WTC11 (cell line): ENCODE measurements at regions not wholly inside any gene's neighbourhood (a gene's known extent, or its start where the extent isn't known, plus 50 kb on each side); places are given as distances from the start of the nearest gene placed in this dataset.

Source experiments
- ATAC-seq: fragments of 200-7000 bp; cut with Tn5 transposase; 2 replicates; pipeline ENCODE4 v1.10.0; 2021; ENCODE audit warnings: mild to moderate bottlenecking, moderate library complexity
- CTCF ChIA-PET: fragments of 300-600 bp; sonication (Branson Sonifier 250); formaldehyde crosslinking; loops from one replicate; lab custom pipeline; 2021; ENCODE audit warnings: antibody characterized with exemption; lab: Charles Lee
- POLR2A ChIA-PET: fragments of 350-600 bp; sonication (Branson Sonifier 250); formaldehyde crosslinking; loops from one replicate; lab custom pipeline; 2021; ENCODE audit warnings: antibody characterized with exemption; lab: Charles Lee
- DNase-seq: peaks from one replicate; pipeline ENCODE4 v3.0.0; 2021; ENCODE audit warnings: low spot score
- H3K27ac Mint-ChIP-seq: 2 replicates; pipeline ENCODE4 v1.8.0; 2021; ENCODE audit warnings: mixed read lengths
- H3K27me3 Mint-ChIP-seq: 2 replicates; pipeline ENCODE4 v1.8.0; 2021; ENCODE audit warnings: low read depth, mild to moderate bottlenecking, moderate library complexity, mixed read lengths
- H3K36me3 Mint-ChIP-seq: 2 replicates; pipeline ENCODE4 v1.8.0; 2021; ENCODE audit warnings: mixed read lengths
- H3K4me1 Mint-ChIP-seq: 2 replicates; pipeline ENCODE4 v1.8.0; 2022; ENCODE audit warnings: mixed read lengths
- H3K4me3 Mint-ChIP-seq: 2 replicates; pipeline ENCODE4 v1.8.0; 2021; ENCODE audit warnings: mild to moderate bottlenecking, moderate library complexity, mixed read lengths
- H3K9me3 Mint-ChIP-seq: 2 replicates; pipeline ENCODE4 v1.8.0; 2021; ENCODE audit warnings: mixed read lengths
- ATF3 ChIP-seq: sonication (generic); formaldehyde crosslinking; conservative IDR thresholded peaks from 2 replicates; pipeline ENCODE4 v1.8.1; 2022; ENCODE audit warnings: mild to moderate bottlenecking, missing genetic modification reagents
- CREB1 ChIP-seq: sonication (generic); formaldehyde crosslinking; IDR thresholded peaks from 2 replicates; pipeline ENCODE4 v1.8.0; 2023; ENCODE audit warnings: mild to moderate bottlenecking, missing genetic modification reagents
- CREM ChIP-seq: sonication (generic); formaldehyde crosslinking; IDR thresholded peaks from 2 replicates; pipeline ENCODE4 v1.8.1; 2022; ENCODE audit warnings: mild to moderate bottlenecking, missing genetic modification reagents, moderate library complexity
- ETV6 ChIP-seq: sonication (generic); formaldehyde crosslinking; IDR thresholded peaks from 2 replicates; pipeline ENCODE4 v1.8.1; 2022; ENCODE audit warnings: mild to moderate bottlenecking, missing genetic modification reagents
- HMGA2 ChIP-seq: fragments of 250-450 bp; sonication (Bioruptor Pico); IDR thresholded peaks from 2 replicates; pipeline ENCODE4 v1.4.0; 2021; ENCODE audit warnings: mild to moderate bottlenecking, moderate library complexity
- MAX ChIP-seq: sonication (generic); formaldehyde crosslinking; IDR thresholded peaks from 2 replicates; pipeline ENCODE4 v1.8.0; 2022; ENCODE audit warnings: mild to moderate bottlenecking, missing genetic modification reagents
- MYBL2 ChIP-seq: sonication (generic); formaldehyde crosslinking; IDR thresholded peaks from 2 replicates; pipeline ENCODE4 v1.8.1; 2023; ENCODE audit warnings: mild to moderate bottlenecking, moderate library complexity, missing genetic modification reagents
- RELA ChIP-seq: sonication (generic); formaldehyde crosslinking; IDR thresholded peaks from 2 replicates; pipeline ENCODE4 v1.8.1; 2022; ENCODE audit warnings: missing genetic modification reagents, mild to moderate bottlenecking, borderline replicate concordance
- SOX15 ChIP-seq: fragments of 250-450 bp; sonication (Bioruptor Pico); IDR thresholded peaks from 2 replicates; pipeline ENCODE4 v1.9.0; 2021; ENCODE audit warnings: mild to moderate bottlenecking
- TCF7 ChIP-seq: sonication (generic); formaldehyde crosslinking; IDR thresholded peaks from 2 replicates; pipeline ENCODE4 v1.8.0; 2022; ENCODE audit warnings: mild to moderate bottlenecking, low read depth, missing genetic modification reagents, moderate library complexity
- TEAD4 ChIP-seq: sonication (generic); formaldehyde crosslinking; IDR thresholded peaks from 2 replicates; pipeline ENCODE4 v1.8.0; 2022; ENCODE audit warnings: mild to moderate bottlenecking, missing genetic modification reagents
- ZBTB21 ChIP-seq: sonication (generic); formaldehyde crosslinking; IDR thresholded peaks from 2 replicates; pipeline ENCODE4 v1.8.1; 2023; ENCODE audit warnings: mild to moderate bottlenecking, missing genetic modification reagents, borderline replicate concordance
- ZNF219 ChIP-seq: sonication (generic); formaldehyde crosslinking; IDR thresholded peaks from 2 replicates; pipeline ENCODE4 v1.8.0; 2023; ENCODE audit warnings: missing genetic modification reagents, mild to moderate bottlenecking, borderline replicate concordance
- ZNF263 ChIP-seq: sonication (generic); formaldehyde crosslinking; IDR thresholded peaks from 2 replicates; pipeline ENCODE4 v1.8.1; 2022; ENCODE audit warnings: low read depth, mild to moderate bottlenecking, moderate library complexity, missing genetic modification reagents
- ZNF317 ChIP-seq: sonication (generic); formaldehyde crosslinking; IDR thresholded peaks from 2 replicates; pipeline ENCODE4 v1.8.1; 2023; ENCODE audit warnings: low read depth, mild to moderate bottlenecking, moderate library complexity, missing genetic modification reagents, borderline replicate concordance
- TF ChIP-seq, protein P1 (sequence below): sonication (generic); formaldehyde crosslinking; IDR thresholded peaks from 2 replicates; pipeline ENCODE4 v1.8.0; 2023; ENCODE audit warnings: missing genetic modification reagents, mild to moderate bottlenecking, borderline replicate concordance
- TF ChIP-seq, protein P2 (sequence below): sonication (generic); formaldehyde crosslinking; IDR thresholded peaks from 2 replicates; pipeline ENCODE4 v1.8.1; 2022; ENCODE audit warnings: low read depth, missing genetic modification reagents, borderline replicate concordance
- TF ChIP-seq, protein P3 (sequence below): fragments of 200-600 bp; IDR thresholded peaks from 2 replicates; pipeline ENCODE4 v1.8.0; 2022; ENCODE audit warnings: antibody characterized with exemption
- TF ChIP-seq, protein P4 (sequence below): sonication (generic); formaldehyde crosslinking; IDR thresholded peaks from 2 replicates; pipeline ENCODE4 v1.8.0; 2022; ENCODE audit warnings: mild to moderate bottlenecking, missing genetic modification reagents
- TF ChIP-seq, protein P5 (sequence below): sonication (generic); formaldehyde crosslinking; IDR thresholded peaks from 2 replicates; pipeline ENCODE4 v1.8.1; 2023; ENCODE audit warnings: mild to moderate bottlenecking, missing genetic modification reagents

GRCh38 chr5:58187432-58188261, 272.2 kb downstream of the PLK2 start (continued):
- TF ChIP-seq ZNF263 (CRISPR knock-in tag) (no peak), TEAD4 (CRISPR knock-in tag) (no peak), CREM (CRISPR knock-in tag) (no peak)
- TF ChIP-seq, protein P1, sequence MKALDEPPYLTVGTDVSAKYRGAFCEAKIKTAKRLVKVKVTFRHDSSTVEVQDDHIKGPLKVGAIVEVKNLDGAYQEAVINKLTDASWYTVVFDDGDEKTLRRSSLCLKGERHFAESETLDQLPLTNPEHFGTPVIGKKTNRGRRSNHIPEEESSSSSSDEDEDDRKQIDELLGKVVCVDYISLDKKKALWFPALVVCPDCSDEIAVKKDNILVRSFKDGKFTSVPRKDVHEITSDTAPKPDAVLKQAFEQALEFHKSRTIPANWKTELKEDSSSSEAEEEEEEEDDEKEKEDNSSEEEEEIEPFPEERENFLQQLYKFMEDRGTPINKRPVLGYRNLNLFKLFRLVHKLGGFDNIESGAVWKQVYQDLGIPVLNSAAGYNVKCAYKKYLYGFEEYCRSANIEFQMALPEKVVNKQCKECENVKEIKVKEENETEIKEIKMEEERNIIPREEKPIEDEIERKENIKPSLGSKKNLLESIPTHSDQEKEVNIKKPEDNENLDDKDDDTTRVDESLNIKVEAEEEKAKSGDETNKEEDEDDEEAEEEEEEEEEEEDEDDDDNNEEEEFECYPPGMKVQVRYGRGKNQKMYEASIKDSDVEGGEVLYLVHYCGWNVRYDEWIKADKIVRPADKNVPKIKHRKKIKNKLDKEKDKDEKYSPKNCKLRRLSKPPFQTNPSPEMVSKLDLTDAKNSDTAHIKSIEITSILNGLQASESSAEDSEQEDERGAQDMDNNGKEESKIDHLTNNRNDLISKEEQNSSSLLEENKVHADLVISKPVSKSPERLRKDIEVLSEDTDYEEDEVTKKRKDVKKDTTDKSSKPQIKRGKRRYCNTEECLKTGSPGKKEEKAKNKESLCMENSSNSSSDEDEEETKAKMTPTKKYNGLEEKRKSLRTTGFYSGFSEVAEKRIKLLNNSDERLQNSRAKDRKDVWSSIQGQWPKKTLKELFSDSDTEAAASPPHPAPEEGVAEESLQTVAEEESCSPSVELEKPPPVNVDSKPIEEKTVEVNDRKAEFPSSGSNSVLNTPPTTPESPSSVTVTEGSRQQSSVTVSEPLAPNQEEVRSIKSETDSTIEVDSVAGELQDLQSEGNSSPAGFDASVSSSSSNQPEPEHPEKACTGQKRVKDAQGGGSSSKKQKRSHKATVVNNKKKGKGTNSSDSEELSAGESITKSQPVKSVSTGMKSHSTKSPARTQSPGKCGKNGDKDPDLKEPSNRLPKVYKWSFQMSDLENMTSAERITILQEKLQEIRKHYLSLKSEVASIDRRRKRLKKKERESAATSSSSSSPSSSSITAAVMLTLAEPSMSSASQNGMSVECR (CRISPR knock-in tag) = no peak
- TF ChIP-seq, protein P2, sequence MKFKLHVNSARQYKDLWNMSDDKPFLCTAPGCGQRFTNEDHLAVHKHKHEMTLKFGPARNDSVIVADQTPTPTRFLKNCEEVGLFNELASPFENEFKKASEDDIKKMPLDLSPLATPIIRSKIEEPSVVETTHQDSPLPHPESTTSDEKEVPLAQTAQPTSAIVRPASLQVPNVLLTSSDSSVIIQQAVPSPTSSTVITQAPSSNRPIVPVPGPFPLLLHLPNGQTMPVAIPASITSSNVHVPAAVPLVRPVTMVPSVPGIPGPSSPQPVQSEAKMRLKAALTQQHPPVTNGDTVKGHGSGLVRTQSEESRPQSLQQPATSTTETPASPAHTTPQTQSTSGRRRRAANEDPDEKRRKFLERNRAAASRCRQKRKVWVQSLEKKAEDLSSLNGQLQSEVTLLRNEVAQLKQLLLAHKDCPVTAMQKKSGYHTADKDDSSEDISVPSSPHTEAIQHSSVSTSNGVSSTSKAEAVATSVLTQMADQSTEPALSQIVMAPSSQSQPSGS (CRISPR knock-in tag) = no peak

DNA sequence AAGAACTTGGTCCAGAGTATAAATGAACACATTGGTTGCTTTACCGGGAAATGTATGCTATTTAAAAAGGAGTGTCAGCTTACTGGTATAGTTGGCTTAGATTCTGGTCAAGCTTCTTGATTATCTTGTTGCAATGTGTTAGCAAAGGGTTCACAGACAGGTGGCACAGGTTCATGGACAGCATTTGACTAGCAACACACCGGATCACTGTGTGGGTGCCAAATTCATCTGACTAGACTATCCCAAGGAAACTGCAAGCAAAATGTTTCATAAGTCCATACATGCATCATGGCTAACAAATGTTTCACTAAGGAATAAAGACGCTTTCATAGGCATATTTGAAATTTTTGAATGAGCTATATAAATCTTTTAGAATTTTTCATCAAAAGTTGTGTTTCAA, 274.1 kb downstream of the PLK2 start:
- Mint-ChIP-seq H3K36me3 (no peaks in the 10 kb centered on the region), H3K4me1 (peaks cover 14% of the 10 kb centered on the region), H3K27ac (no peak overlapping the region), H3K4me3 (no peak overlapping the region), H3K27me3 (no peaks in the 10 kb centered on the region), H3K9me3 (no peaks in the 10 kb centered on the region)
- ATAC-seq (no peak), DNase-seq (no peak)
- no peak for TF ChIP-seq ATF3
- no peak for TF ChIP-seq TEAD4 (CRISPR knock-in tag)
- no peak for TF ChIP-seq SOX15 (CRISPR knock-in tag)
- no peak for TF ChIP-seq ETV6 (CRISPR knock-in tag)
- TF ChIP-seq CREB1 = no peak
- no peak for TF ChIP-seq ZNF317 (CRISPR knock-in tag)
- no peak for TF ChIP-seq MYBL2 (CRISPR knock-in tag)
- no peak for TF ChIP-seq MAX (CRISPR knock-in tag)
- TF ChIP-seq TCF7 (CRISPR knock-in tag) = no peak
- no peak for TF ChIP-seq ZBTB21
- no peak for TF ChIP-seq CREM (CRISPR knock-in tag)
- TF ChIP-seq, protein P3, sequence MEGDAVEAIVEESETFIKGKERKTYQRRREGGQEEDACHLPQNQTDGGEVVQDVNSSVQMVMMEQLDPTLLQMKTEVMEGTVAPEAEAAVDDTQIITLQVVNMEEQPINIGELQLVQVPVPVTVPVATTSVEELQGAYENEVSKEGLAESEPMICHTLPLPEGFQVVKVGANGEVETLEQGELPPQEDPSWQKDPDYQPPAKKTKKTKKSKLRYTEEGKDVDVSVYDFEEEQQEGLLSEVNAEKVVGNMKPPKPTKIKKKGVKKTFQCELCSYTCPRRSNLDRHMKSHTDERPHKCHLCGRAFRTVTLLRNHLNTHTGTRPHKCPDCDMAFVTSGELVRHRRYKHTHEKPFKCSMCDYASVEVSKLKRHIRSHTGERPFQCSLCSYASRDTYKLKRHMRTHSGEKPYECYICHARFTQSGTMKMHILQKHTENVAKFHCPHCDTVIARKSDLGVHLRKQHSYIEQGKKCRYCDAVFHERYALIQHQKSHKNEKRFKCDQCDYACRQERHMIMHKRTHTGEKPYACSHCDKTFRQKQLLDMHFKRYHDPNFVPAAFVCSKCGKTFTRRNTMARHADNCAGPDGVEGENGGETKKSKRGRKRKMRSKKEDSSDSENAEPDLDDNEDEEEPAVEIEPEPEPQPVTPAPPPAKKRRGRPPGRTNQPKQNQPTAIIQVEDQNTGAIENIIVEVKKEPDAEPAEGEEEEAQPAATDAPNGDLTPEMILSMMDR = no peak
- TF ChIP-seq ZNF219 (CRISPR knock-in tag) = no peak
- TF ChIP-seq, protein P4, sequence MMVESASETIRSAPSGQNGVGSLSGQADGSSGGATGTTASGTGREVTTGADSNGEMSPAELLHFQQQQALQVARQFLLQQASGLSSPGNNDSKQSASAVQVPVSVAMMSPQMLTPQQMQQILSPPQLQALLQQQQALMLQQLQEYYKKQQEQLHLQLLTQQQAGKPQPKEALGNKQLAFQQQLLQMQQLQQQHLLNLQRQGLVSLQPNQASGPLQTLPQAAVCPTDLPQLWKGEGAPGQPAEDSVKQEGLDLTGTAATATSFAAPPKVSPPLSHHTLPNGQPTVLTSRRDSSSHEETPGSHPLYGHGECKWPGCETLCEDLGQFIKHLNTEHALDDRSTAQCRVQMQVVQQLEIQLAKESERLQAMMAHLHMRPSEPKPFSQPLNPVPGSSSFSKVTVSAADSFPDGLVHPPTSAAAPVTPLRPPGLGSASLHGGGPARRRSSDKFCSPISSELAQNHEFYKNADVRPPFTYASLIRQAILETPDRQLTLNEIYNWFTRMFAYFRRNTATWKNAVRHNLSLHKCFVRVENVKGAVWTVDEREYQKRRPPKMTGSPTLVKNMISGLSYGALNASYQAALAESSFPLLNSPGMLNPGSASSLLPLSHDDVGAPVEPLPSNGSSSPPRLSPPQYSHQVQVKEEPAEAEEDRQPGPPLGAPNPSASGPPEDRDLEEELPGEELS (CRISPR knock-in tag) = no peak
- TF ChIP-seq RELA = no peak
- no peak for TF ChIP-seq ZNF263 (CRISPR knock-in tag)
- TF ChIP-seq HMGA2 = no peak
- TF ChIP-seq, protein P5, sequence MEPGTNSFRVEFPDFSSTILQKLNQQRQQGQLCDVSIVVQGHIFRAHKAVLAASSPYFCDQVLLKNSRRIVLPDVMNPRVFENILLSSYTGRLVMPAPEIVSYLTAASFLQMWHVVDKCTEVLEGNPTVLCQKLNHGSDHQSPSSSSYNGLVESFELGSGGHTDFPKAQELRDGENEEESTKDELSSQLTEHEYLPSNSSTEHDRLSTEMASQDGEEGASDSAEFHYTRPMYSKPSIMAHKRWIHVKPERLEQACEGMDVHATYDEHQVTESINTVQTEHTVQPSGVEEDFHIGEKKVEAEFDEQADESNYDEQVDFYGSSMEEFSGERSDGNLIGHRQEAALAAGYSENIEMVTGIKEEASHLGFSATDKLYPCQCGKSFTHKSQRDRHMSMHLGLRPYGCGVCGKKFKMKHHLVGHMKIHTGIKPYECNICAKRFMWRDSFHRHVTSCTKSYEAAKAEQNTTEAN (CRISPR knock-in tag) = no peak
- ChIA-PET CTCF (no interaction called here), POLR2A (no interaction called here)
